GM12873 (cell line): ENCODE measurements at regions not wholly inside any gene's neighbourhood (a gene's known extent, or its start where the extent isn't known, plus 50 kb on each side); places are given as distances from the start of the nearest gene placed in this dataset.

Experiments used
- CTCF ChIP-seq: IDR thresholded peaks from 2 replicates; pipeline ENCODE4 v1.5.1; 2012; ENCODE audit warnings: low read depth, mild to moderate bottlenecking, moderate library complexity, low read length, control low read depth; ENCODE audit not compliant: insufficient read depth; ENCODE audit errors: missing control alignments

- no peak for TF ChIP-seq CTCF
These were observed 90.3 kb downstream of the MRPL36 start for GRCh38 chr5:1709171-1709803.

DNA sequence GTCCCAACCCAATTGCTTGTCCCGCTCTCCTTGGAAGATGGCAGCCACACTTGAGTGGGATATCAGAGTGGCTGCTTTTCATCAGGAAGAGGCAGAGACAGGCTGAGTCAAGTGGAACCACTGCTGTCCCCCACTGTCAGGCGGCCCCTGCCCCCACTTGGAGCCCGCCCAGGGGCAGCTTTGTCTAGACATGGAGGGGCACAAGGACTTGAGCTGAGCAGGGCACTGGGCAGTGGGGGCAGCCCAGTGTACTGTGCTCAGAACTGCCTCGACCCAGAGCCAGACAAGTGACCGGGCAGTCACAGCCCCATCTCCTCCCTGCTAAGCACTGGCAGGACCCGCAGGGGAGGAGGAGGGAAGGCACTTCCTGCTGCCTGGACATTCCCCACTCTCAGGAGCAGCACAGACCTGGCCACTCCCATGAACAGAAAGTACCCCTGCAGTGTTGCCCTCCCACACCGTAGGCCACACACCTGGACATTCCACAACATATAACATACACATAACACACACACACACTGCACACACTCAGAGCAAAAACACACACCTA, 91.0 kb downstream of the MRPL36 start:
- no peak for TF ChIP-seq CTCF

DNA sequence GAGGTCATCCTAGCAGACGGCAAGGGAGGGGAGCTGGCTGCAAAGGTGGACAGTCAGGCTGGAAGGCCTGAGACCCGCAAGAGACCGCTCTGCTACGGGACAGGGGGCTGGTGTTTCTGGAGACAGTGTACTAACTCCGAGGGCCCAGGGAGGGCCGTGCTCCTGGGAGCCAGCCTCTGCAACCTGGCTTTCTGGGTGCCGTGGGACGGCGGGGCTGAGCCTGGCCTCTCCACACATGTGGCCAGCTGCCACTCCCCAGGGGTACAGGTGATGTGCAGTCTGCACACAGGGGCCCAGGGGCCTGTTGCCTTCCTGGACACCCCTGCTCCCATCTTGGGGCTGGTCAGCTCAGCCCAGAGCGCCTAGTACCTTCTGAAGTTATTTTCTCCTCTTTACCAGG, 92.2 kb downstream of the MRPL36 start:
- TF ChIP-seq CTCF: no peak

DNA sequence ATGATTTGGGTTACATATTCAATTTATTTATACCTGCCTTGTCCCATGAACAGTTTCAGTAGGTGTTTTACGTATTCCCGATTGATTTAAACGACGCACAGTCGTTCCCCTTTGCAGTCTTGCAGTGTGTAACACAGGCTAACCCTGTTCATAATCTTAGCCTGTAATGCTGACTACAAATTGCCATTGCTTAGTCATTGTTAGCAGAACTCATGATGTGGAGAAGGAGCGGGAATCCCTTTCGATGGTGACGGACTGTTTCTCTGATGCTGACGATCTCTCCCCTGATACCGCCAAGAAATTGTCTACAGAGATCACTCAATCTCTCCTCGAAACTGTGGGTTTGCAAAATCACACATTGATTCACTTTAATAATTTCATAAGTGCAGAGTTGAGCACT, 93.2 kb downstream of the MRPL36 start:
- TF ChIP-seq CTCF: no peak

- no peak for TF ChIP-seq CTCF
These were observed 93.6 kb downstream of the MRPL36 start for GRCh38 chr5:1706021-1706420.

GRCh38 chr5:1704676-1705075, 95.0 kb downstream of the MRPL36 start:
- TF ChIP-seq CTCF: no peak

DNA sequence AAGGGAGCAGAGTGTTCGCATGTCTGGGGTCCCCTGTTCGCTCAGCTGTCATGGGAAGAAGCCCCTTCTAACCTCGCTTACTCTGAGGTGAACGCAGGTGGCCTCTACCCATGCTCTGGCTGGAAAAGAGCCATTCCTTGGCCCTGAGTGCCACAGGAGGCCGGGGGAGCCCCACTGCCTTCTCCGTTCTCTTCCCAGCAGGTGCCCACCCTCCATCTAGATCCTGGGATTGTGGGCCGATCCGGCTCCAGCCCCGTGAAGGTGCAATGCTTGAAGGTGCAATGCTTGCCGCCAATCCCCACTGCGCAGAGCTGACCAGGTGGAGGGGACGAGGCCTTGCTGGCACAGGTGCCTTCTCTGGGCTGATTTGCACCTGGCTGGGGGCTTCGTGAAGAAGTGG, 95.4 kb downstream of the MRPL36 start:
- no peak for TF ChIP-seq CTCF
